ENCODE measurements at regions not wholly inside any gene's neighbourhood (a gene's known extent, or its start where the extent isn't known, plus 50 kb on each side); places are given as distances from the start of the nearest gene placed in this dataset.

GRCh38 chr4:56139241-56139827 is 190.6 kb downstream of the CEP135 start:
- TF ChIP-seq CTCF (IDR thresholded peaks at IDR 0.05; ENCODE audit: low read depth, low read length) (no peak), MAX (IDR thresholded peaks at IDR 0.05; ENCODE audit: low read depth, low read length) (no peak), MYC (IDR thresholded peaks at IDR 0.05; ENCODE audit: low read depth, low read length) (no peak), POLR2A (IDR thresholded peaks at IDR 0.05; ENCODE audit: extremely low read depth, insufficient read length) (no peak)
